Loucy (cell line): ENCODE measurements at regions not wholly inside any gene's neighbourhood (a gene's known extent, or its start where the extent isn't known, plus 50 kb on each side); places are given as distances from the start of the nearest gene placed in this dataset.

Source experiments
- H2AFZ ChIP-seq: fragments of 200-600 bp; sonication (generic); 2 replicates; pipeline ENCODE4 v1.6.0; 2016; ENCODE audit warnings: antibody characterized with exemption, mild to moderate bottlenecking, low read length, moderate library complexity
- H3F3A ChIP-seq: fragments of 200-600 bp; 2 replicates; pipeline ENCODE4 v1.6.0; 2016; ENCODE audit warnings: antibody characterized with exemption, low read depth, mild to moderate bottlenecking
- H3K27me3 ChIP-seq: fragments of 200-600 bp; sonication (generic); 2 replicates; pipeline ENCODE4 v1.6.1; 2014; ENCODE audit warnings: low read length, mild to moderate bottlenecking; ENCODE audit not compliant: insufficient read depth, poor library complexity, severe bottlenecking
- H3K36me3 ChIP-seq: fragments of 200-600 bp; sonication (generic); 2 replicates; pipeline ENCODE4 v1.6.1; 2016; ENCODE audit warnings: low read length; ENCODE audit not compliant: insufficient read depth
- H3K4me1 ChIP-seq: fragments of 200-600 bp; sonication (generic); 2 replicates; pipeline ENCODE4 v1.5.1; 2014; ENCODE audit warnings: low read length, mild to moderate bottlenecking; ENCODE audit not compliant: insufficient read depth, poor library complexity, severe bottlenecking
- H3K4me2 ChIP-seq: fragments of 200-600 bp; sonication (generic); 2 replicates; pipeline ENCODE4 v1.6.0; 2014; ENCODE audit warnings: antibody characterized with exemption, low read length, low read depth, mild to moderate bottlenecking; ENCODE audit not compliant: poor library complexity, severe bottlenecking
- H3K4me3 ChIP-seq: fragments of 200-600 bp; sonication (generic); 2 replicates; pipeline ENCODE4 v1.5.1; 2014; ENCODE audit warnings: low read length, mild to moderate bottlenecking, mixed read lengths; ENCODE audit not compliant: poor library complexity, severe bottlenecking
- H3K79me2 ChIP-seq: fragments of 200-600 bp; sonication (generic); 2 replicates; pipeline ENCODE4 v1.6.1; 2014; ENCODE audit warnings: low read length; ENCODE audit not compliant: insufficient read depth
- H3K9ac ChIP-seq: fragments of 200-600 bp; sonication (generic); 2 replicates; pipeline ENCODE4 v1.6.0; 2014; ENCODE audit warnings: mild to moderate bottlenecking, low read depth, low read length, moderate library complexity; ENCODE audit not compliant: poor library complexity, severe bottlenecking
- H3K9me2 ChIP-seq: fragments of 200-600 bp; sonication (generic); replicated peaks from 2 replicates; pipeline ENCODE4 v1.6.1; 2016; ENCODE audit warnings: low read depth, low read length, mixed read lengths
- H3K9me3 ChIP-seq: fragments of 200-600 bp; sonication (generic); 2 replicates; pipeline ENCODE4 v1.6.1; 2014; ENCODE audit warnings: mild to moderate bottlenecking, antibody characterized with exemption, low read length, low read depth; ENCODE audit not compliant: insufficient read depth
- H4K20me1 ChIP-seq: fragments of 200-600 bp; sonication (generic); 2 replicates; pipeline ENCODE4 v1.6.0; 2014; ENCODE audit warnings: antibody characterized with exemption, low read length, mild to moderate bottlenecking; ENCODE audit not compliant: insufficient read depth, poor library complexity, severe bottlenecking
- EZH2phosphoT487 ChIP-seq: fragments of 200-600 bp; IDR thresholded peaks from 2 replicates; pipeline ENCODE4 v1.6.1; 2018; ENCODE audit warnings: antibody characterized with exemption, mild to moderate bottlenecking, moderate library complexity, borderline replicate concordance
- TF ChIP-seq, protein P1 (sequence below): fragments of 200-600 bp; sonication (generic); conservative IDR thresholded peaks from 2 replicates; pipeline ENCODE4 v1.5.1; 2014; ENCODE audit warnings: mild to moderate bottlenecking, antibody characterized with exemption, low read length

DNA sequence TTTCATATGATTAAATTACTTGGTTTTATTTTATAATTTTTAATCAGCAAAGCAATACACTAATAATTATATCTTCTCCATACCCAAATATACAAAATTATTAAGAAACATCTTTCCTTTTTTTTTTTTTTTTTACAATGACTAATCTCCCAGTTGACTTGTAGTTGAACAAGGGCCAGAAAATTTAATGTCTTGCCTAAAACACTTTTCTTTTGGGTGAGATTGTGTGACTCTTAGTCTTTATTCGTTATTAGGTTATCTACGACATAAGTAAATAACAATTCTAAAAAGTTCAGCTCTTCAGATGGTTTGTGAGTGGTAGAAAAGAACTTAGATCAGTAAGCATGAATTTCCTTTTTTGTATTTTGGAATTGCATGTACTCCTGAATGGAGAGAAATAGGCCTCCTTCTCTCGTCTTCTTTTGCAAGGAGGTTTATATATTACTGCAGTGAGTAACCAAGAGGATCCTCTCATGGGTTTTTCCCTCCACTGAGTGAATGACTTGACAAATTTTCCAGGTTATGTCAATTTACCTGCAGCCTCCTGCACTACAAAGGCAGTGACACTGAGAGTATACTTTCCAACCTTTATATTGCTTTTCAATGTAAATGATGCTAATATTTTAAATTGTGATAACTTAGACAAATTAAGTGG is 364.5 kb upstream of the CITED2 start:
- no peaks in the 10 kb centered on the region for H3K36me3 ChIP-seq
- no peaks in the 10 kb centered on the region for H4K20me1 ChIP-seq
- no peak overlapping the region for H3K9ac ChIP-seq
- H3K4me2 ChIP-seq: no peak overlapping the region
- H3K4me3 ChIP-seq: no peak overlapping the region
- H3K4me1 ChIP-seq: no peaks in the 10 kb centered on the region
- H3K9me3 ChIP-seq: no peaks in the 10 kb centered on the region
- no peak overlapping the region for H2AFZ ChIP-seq
- TF ChIP-seq, protein P1, sequence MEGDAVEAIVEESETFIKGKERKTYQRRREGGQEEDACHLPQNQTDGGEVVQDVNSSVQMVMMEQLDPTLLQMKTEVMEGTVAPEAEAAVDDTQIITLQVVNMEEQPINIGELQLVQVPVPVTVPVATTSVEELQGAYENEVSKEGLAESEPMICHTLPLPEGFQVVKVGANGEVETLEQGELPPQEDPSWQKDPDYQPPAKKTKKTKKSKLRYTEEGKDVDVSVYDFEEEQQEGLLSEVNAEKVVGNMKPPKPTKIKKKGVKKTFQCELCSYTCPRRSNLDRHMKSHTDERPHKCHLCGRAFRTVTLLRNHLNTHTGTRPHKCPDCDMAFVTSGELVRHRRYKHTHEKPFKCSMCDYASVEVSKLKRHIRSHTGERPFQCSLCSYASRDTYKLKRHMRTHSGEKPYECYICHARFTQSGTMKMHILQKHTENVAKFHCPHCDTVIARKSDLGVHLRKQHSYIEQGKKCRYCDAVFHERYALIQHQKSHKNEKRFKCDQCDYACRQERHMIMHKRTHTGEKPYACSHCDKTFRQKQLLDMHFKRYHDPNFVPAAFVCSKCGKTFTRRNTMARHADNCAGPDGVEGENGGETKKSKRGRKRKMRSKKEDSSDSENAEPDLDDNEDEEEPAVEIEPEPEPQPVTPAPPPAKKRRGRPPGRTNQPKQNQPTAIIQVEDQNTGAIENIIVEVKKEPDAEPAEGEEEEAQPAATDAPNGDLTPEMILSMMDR: no peak
- no peak for TF ChIP-seq EZH2phosphoT487
- no peaks in the 10 kb centered on the region for H3K27me3 ChIP-seq
- H3K79me2 ChIP-seq: no peaks in the 10 kb centered on the region
- no peaks in the 10 kb centered on the region for H3F3A ChIP-seq
- H3K9me2 ChIP-seq: no peaks in the 10 kb centered on the region

DNA sequence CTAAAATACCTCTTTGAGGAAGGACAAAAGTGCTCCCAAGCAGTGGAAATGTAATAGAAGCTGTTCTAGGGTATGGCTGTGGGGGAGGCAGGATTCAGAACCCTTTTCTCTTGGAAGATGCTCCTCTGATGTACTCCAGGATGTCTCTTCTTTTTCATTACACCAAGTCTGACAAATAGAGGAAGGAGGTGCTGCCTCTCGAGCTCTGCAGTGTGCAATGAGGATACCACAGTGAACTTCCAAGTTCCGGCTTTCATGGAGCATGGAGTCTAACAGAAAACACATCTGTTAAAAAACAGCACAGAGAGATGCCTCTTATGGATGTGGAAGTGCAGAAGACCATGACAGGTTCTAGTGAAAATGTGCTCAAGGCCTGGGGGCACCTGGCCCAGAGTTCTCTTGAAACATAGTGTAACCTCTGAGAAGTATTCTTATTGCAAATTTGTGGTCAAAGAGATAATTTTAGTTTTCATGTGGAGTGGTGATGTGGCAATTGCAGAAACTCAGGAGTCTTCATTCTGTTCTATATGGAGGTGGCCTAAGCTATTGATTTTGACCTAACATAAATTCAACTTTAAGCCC is 362.0 kb upstream of the CITED2 start:
- no peaks in the 10 kb centered on the region for H3K79me2 ChIP-seq
- no peak overlapping the region for H3K4me3 ChIP-seq
- H4K20me1 ChIP-seq: no peaks in the 10 kb centered on the region
- TF ChIP-seq EZH2phosphoT487: no peak
- TF ChIP-seq, protein P1: no peak
- no peaks in the 10 kb centered on the region for H3F3A ChIP-seq
- no peaks in the 10 kb centered on the region for H3K9me3 ChIP-seq
- H3K9me2 ChIP-seq: no peaks in the 10 kb centered on the region
- H2AFZ ChIP-seq: no peak overlapping the region
- no peaks in the 10 kb centered on the region for H3K36me3 ChIP-seq
- no peak overlapping the region for H3K9ac ChIP-seq
- no peaks in the 10 kb centered on the region for H3K4me1 ChIP-seq
- no peaks in the 10 kb centered on the region for H3K27me3 ChIP-seq
- no peak overlapping the region for H3K4me2 ChIP-seq

DNA sequence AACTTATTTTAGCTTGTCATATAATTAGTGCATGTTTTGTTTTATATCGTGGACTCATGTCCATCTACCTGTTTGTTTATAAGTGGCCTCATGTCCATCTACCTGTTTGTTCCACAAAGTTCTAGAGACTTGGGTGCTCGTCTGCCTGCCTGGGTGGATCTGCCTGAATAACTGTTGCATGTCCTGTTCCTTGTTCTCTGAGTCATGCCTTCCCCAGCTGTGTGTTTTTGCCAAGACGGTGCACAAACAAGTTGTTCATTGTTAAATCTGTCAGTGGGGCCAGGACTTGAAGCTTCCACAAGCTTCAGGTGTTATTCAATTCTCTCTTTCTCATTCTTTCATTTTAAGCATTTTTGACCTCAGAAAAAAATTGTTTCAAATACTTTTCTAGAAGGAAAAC is 358.0 kb upstream of the CITED2 start:
- Histone ChIP-seq H3K9me3 (no peaks in the 10 kb centered on the region), H3K9ac (no peak overlapping the region), H3K79me2 (no peaks in the 10 kb centered on the region), H4K20me1 (no peaks in the 10 kb centered on the region), H3K36me3 (no peaks in the 10 kb centered on the region), H2AFZ (no peak overlapping the region), H3K4me3 (no peak overlapping the region), H3K4me1 (no peaks in the 10 kb centered on the region), H3K27me3 (no peaks in the 10 kb centered on the region), H3K4me2 (no peak overlapping the region), H3K9me2 (no peaks in the 10 kb centered on the region), H3F3A (no peaks in the 10 kb centered on the region)
- TF ChIP-seq, protein P1: no peak
